ENCODE measurements at regions not wholly inside any gene's neighbourhood (a gene's known extent, or its start where the extent isn't known, plus 50 kb on each side); places are given as distances from the start of the nearest gene placed in this dataset.

DNA sequence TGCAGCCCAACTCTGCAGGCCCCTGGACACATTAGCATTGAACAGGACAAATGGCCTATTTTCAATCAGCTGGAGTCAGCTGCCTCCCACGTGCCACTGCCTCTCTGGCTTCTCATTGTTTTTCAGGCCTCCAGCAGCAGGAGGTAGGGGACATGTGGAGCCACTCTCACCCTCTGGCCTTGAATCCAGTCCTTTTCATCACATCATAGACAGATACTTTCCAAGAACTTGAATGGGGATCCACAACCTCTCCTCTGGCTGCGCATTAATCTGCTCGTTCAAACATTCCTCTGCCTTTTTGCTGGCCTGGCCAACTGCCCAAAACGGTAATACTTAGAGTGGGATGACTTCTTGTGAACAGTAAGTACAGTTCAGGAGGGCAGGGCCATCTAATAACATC lies 592.3 kb downstream of the PKHD1 start:
- no peak for DNase-seq

DNA sequence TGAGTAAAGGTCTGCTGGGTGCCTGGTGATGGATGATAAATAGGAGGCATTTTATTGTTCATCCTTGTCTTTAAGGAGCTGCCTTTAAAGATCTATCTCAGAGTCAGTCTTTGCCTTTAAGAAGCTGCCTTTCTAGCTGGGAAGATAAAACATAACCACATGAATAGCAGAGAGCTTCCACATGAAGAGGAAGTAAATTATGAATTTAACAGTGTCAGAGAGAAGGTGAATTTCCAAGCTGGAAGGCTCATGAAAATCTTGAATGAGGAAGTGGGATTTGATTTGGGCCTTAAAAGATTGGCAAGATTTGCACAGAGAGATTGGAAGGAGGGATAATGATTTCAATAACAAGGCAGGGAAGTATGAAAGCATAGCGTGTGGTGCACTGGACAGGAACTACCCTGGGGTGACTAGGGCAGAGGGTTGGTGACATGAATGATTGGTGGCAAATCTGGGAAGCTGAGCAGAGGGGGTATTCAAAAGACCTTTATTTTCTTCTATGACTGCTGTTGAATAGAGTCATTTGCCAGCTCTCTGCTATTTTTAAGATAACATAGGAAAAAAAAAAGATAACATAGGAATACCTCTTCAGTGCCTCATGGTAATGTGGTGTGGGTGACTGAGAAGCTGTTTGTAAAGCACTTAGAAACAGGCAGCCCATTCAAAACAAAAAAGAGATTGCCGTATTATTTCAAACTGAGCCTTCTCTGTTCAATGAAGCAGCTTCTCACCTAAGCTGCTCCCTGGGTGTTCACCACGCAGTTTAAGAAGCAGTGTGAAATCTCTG lies 591.6 kb downstream of the PKHD1 start:
- DNase-seq: no peak

DNA sequence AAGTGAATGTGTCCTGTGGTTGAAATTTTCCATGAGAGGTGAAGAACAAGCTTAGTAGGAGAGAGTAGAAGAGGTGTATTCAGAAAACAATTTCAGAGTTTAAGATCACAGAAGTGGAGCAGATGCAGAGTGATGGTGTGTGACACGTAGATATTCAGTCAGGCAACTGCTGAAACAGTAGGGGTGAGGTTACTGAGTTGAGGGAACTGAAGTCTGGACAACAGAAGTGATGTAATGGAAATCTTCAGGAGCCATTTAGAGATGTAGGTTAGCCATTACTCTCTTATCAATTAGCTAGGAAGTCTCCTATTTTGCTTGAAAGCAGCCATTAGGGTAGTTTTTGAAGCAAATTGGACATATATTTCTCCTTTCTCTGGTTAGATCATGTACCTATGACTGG lies 584.4 kb downstream of the PKHD1 start:
- DNase-seq: no peak

DNA sequence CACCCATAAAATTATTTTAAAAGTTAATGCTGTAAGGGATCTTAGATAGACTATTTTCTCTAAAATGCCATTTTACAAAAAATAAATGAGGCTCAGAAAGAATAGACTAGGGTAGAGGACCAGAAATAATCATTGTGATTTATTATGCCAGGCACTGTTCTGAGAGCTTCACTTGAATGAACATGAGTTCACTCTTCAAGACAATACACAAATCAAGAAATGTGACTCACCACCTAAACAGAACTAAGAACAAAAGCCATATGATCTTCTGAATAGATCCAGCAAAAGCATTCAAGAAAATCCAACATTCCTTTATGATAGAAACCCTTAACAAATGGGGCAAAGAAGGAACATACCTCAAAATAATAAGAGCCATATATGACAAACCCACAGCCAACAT lies 582.0 kb downstream of the PKHD1 start:
- no peak for DNase-seq

DNA sequence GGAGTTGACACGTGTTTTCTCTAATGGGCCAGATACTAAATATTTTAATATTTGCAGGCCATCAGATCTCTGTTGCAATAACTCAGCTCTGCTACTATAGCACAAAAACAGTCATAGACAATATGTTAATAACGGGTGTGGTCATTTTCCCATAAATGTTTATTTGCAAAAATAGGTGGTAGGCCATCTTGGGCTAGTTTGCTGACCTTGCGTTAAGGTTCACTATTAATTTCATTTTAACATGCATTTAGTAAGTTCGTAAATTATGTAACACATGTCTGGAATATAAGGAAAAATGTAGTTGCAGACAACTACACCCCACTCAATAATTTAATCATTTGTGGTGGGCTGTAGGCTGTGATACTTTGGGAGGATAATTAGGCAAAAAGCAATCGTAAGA lies 577.8 kb downstream of the PKHD1 start:
- DNase-seq: no peak

GRCh38 chr6:51511081-51511480 lies 576.3 kb downstream of the PKHD1 start:
- no peak for DNase-seq

- DNase-seq: no peak
Observed at GRCh38 chr6:51513891-51514747, 573.3 kb downstream of the PKHD1 start.

- no peak for DNase-seq
Observed at GRCh38 chr6:51514748-51515402, 572.5 kb downstream of the PKHD1 start.

DNA sequence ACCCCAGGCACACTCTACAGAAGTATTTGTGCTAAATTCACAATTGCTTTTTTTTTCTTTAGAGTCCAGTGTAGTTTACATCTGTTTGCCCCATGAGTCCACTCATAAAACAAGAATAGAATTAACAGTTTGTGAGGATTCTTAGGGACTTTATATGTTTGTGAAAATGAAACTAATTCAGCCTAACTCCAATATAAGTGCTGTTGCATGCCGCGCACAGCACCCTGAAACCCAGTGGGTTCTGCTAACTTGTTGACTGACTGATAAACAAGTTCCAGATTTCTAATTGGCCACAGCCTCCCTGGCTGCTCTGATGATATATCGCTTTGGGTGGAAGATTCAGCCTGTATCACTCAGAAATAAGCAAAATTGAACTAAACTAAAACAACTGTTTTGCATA lies 561.4 kb downstream of the PKHD1 start:
- no peak for DNase-seq

DNA sequence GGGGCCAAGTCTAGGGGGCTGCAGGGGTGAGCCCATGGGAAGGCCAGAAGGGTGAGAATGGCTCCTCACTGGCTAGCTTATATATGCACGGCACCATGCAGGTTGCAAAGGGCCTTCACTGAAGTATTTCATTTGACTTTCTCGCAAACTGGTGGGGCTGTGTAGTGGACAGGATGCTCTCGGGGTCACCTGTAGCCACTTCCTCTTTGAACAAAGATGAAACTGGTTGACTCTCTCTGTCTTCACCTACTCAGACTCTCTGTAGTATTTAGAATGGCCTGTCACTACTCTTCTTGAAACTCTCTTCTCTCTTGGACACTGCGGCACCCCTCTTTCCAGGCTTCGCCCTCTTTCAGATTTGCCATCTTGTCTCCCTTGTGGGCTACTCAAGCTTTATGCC lies 560.5 kb downstream of the PKHD1 start:
- no peak for DNase-seq

DNA sequence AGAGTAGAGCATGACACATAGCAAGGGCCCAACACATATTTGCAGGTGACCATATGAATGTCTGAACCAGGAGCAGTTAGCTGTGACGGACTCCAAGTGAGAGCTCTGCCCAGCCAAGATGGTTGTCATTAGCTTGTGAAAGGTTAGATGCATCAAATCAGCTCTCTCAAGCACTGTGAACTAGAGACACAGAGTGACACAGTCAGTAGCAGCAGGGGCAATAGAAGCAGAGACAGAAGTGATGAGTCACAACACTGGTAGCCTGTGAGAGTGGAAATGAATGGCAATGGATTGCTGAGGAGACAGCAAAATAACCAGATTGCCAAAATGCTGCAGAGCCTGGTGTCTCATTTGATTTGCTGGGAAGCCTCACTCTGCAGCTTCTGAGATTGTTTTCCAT lies 558.9 kb downstream of the PKHD1 start:
- peak; percentile 7 for DNase-seq

- no peak for DNase-seq
Observed at GRCh38 chr6:51529240-51529639, 558.2 kb downstream of the PKHD1 start.

DNA sequence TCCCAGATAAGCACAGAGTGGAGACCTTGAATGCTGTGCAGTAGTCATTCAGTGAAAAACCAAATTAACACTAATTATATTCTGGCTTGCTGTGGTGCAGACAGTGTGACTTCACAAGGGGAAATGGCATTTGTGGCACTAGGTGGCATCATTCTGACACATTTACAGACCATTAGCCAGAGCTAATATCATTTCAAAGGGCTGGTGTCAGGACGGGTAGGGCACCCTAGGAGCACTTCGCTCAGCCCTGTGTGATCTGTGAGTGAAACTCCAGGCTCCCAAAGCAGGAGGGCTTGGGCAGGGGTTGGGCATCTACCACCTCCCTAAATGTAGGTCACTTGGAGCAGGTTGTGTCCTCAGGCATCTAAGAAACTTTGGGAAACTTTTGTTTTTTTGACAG lies 555.8 kb downstream of the PKHD1 start:
- DNase-seq: no peak

- DNase-seq: no peak
Observed at GRCh38 chr6:51533962-51534361, 553.5 kb downstream of the PKHD1 start.

- no peak for DNase-seq
Observed at GRCh38 chr6:51535327-51535726, 552.1 kb downstream of the PKHD1 start.

DNA sequence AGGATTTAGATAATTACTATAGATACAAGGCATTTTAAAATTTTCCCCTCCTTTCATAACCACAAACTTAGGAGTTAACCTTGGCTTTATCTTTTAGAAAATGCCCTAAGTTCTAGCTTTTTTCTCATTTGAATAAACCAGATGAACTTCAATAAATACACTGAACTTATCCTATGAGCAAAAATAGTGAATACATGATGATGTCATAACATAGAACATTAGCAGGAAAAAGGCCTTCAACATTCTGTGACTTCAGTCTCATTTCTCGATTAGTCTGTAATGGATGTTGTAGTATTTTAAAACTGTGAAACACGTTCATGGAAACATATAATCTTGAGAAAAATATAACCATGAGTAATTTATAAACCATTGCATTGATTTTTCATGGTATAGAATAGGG lies 550.7 kb downstream of the PKHD1 start:
- no peak for DNase-seq

- DNase-seq: no peak
Observed at GRCh38 chr6:51541847-51542246, 545.6 kb downstream of the PKHD1 start.

DNA sequence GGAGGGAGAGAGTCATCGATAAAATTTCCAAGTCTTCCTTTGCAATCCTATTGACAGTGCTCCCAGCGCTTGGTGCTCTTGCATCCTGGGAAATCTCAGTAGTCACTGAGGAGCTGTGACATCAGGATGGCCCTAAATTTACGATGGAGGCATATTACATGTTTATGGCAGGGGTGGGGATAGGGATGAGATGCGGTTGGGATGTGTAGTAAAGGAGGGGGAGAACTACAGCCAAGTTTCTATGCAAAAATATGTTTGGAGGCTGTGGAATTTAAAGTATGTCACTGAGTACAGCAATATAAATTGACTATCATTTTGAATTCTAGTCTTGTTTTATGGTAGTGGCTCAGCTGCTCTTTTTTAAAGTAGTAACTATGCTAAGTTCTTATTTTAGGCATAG lies 544.9 kb downstream of the PKHD1 start:
- DNase-seq: no peak

DNA sequence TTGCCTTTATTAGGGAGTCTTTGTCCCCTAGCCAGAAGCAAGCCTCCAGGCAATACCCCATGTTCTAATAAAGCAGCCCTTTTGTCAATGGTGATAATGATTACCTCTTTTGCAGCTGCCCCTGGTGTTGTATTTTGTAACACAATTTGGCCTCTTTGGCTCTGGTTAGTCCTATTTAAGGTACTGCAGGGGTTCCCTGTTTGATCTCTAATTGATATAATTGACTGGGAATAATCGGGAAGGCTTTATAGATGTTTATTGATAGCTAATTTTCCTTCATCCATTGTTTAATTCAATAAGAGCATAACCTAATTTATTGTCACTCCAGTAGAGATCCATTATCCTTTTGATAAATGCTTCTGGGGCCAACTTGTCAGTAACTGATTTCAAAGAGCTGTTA lies 537.2 kb downstream of the PKHD1 start:
- DNase-seq: no peak

DNA sequence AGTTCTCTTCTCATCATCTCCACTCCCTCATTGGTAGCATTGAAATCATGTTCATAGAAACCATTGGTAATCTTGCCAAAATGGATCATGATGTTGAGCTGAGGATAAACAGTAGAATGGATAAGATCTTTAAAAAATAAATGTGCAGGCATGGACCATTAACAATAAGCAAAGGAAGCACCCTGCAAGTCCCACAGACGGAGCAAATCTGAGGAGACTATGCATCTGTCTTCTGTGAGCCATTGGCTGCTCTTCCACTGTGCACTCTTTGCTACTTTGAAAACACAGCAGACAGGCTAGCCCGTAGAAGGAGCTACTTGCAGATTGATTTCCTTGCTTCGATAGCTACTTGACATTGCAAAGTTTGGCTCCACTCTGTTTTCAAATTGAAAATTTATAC lies 535.0 kb downstream of the PKHD1 start:
- DNase-seq: no peak

DNA sequence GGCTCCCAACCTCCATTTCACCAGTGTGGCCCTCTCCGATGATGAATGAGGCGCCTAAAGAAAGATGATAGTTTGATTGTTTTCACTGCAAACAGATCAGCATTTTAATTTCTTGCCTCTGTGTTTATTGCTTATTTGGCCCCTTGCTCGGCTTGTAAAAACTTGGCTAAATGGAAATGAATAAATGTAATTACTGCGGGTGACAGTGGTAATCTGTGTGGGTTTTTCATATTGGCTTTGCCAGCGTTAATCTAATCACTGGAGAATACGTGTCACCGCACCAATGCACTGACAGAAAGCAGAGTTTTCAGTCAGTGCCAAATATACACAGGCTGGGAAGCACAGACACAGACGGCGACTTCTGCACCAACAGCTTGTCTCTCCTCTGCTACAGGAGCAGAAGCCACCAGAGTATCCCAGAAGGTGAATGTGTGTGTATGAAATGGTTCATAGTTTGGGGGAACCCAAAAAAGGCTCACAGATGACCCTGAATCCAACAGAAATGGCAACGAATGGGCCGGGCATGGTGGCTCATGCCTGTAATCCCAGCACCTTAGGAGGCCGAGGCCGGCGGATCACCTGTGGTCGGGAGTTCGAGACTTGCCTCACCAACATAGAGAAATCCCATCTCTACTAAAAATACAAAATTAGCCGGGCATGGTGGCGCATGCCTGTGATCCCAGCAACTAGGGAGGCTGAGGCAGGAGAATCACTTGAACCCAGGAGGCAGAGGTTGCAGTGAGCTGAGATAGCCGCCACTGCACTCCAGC lies 534.0 kb downstream of the PKHD1 start:
- DNase-seq: no peak

GRCh38 chr6:51554029-51554428 lies 533.4 kb downstream of the PKHD1 start:
- DNase-seq: no peak

DNA sequence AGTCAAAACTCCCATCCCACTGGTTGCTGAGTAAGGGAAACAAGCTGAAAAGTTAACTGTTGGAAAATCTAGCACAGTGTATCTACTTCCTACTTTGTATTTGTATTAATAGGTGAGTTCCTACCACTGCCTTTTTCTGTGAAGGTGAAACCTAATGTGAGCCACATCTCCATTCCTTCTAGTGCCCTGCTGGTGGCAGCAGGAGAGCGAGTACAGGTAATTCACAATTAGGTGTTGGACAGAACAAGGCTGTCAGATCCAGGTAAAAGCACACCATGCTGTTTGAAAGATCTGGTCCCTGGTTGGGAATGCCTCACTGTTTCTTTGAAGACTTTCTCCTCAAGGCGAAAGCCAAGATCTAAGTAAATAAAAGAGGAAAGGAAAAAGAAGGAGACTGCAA lies 528.4 kb downstream of the PKHD1 start:
- DNase-seq: no peak

Measured in T1000 (cell line).